ENCODE measurements at regions not wholly inside any gene's neighbourhood (a gene's known extent, or its start where the extent isn't known, plus 50 kb on each side); places are given as distances from the start of the nearest gene placed in this dataset.
"Not testable (repeated sequence)": the region's sequence is repeated elsewhere in the genome, so short reads cannot be mapped to it uniquely, and the experiment has no call there.

- DNase-seq, result no peak
Observed at GRCh38 chr9:80498001-80498555, 926.3 kb downstream of the TLE4 start.

GRCh38 chr9:80496901-80497556 lies 925.3 kb downstream of the TLE4 start:
- DNase-seq, result no peak

DNA sequence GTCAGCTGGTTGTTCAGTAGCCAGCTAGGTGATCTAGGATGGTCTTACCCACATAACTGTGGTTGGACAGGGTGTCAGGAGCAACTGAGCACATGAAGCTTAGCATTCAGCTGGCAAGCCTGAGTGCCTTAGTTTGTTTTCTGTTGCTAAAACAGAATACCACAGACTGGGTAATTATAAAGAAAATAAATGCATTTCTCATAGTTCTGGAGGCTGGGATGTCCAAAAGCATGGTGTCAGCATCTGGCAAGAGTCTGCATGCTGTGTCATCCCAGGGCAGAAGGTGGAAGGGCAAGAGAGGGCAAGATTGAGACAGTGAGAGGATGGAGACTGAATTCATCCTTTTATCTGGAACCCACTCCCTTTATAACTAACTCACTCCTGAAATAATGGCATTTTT lies 921.5 kb downstream of the TLE4 start:
- no peak for DNase-seq

DNA sequence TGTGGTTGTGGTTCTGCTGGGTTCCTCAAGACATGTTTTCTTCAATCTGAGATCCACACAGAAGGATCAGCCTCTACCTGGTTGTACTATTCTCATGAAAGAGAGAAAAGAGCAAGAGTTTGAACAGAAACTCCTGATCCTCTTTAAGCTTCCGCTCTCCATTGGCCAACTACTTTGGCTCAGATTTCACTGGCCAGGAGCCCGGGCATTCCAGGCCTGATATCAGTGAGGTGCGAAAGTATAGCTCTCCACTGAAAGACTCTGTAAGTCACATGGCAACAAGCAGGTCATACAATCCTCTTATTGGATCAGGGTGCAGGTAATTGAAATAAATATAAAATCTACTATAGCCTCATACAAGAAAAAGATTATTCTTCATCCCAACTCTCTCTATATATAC lies 920.5 kb downstream of the TLE4 start:
- no peak for DNase-seq

- no peak for DNase-seq
Observed at GRCh38 chr9:80491086-80491696, 919.4 kb downstream of the TLE4 start.

- no peak for DNase-seq
Observed at GRCh38 chr9:80489329-80489728, 917.6 kb downstream of the TLE4 start.

DNA sequence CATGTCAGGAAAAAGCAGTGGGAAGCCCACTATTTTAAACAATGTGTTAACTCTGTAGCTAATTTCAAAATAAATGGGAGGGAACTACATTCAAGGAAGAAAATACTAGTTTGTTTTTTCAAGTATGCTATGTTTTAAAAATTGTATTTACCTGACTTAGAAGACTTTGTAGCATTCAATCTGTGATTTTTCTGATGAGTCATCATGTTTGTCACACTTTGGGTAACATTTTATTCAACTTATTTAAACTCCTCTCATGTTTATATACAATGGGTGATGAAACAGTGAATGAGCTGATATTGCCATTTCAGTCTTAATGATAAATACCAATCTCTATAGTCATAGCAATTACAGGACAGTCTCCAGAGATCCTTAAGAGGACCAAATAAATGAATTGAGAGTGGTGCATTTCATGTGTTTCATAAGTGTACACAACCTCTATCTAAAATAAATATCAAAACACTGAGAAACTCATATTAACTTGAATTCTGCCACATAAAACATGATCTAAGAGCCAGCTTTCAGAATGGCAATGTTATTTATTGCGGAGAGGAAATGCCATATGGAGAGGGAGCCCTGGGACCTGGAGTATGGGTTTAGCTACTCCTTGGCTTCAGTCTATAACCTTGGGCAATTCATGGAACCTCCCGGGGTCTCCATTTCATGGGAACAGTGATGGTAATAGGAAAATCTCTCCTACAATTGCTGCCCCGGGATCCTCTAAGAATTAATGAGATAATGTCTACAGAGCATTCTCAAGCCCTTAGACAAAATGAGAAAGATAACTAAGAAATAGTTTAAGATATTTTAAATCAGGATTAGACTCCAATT lies 913.9 kb downstream of the TLE4 start:
- no peak for DNase-seq

DNA sequence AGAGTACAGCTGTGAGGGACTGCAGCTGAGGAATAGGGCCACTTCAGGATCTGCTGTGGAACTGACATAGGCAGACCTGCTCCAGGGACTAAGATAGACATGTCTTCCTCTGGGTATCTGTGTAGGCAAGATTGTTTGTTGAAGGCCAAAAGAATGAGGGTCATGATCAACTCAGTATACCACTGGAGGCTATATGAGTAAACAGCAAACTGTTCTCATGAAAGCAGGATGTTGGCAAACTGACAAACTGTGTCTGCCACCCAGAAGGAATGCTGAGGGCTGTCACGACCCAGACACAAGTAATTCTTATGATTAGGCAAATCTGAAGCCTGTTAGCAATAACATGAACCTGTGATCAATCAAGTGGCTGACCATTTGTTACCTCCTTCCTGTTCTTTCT lies 910.5 kb downstream of the TLE4 start:
- not testable (repeated sequence) for DNase-seq

GRCh38 chr9:80467632-80468031 lies 895.9 kb downstream of the TLE4 start:
- no peak for DNase-seq

DNA sequence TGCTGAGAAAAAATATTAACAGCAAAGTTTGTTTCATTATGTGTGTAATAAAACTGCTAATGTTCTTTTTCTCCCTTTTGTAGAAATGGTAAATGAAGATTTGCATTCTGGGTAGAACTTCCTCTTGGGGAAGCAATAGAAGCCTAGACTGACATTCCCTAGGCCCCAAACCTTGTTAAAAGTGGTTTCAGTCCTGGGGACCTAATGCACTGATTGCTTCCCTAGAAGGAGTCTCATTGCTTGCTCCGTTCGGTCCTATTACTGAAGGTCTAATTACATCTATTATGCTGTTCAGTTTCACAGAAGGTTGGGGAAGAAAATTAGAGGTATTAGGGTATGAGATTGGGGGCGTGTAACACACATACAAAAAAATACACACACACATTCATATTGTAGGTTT lies 893.8 kb downstream of the TLE4 start:
- DNase-seq, result no peak

DNA sequence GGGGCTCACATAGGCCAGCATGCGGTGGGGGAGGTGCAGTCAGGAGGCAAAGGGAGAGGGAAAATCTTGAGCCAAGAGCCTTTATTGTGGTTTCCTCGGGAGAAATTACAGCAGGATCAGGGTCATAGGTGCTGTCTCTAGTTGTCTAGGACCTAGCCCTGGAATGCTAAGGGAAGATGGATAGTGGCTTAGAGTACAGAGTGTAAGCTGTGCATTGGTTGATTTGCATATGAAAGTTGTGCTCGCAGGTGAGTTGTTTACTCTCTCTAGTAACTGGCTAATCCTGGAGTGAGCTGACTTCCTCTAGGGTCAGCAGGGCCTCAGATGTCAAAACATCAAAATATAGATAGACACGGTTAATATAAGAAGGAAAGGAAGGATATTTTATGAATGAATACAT lies 877.7 kb downstream of the TLE4 start:
- DNase-seq, result no peak

DNA sequence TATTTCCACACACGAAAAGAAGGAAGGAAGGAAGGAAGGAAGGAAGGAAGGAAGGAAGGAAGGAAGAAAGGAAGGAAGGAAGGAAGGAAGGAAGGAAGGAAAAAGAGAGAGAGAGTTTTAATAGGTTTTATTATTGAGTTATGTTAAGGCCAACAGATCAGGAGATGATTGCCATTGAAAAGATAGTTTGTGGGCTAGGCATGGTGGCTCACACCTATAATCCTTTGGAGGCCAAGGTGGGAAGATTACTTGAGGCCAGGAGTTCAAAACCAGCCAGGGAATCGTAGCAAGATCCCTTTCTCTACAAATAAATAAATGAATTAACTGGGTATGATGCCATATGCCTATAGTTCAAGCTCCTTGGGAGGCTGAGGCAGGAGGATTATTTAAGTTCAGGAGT lies 877.2 kb downstream of the TLE4 start:
- no peak for DNase-seq

GRCh38 chr9:80447876-80448275 lies 876.1 kb downstream of the TLE4 start:
- no peak for DNase-seq

- no peak for DNase-seq
Observed at GRCh38 chr9:80440724-80441123, 869.0 kb downstream of the TLE4 start.

- DNase-seq, result no peak
Observed at GRCh38 chr9:80437825-80438224, 866.1 kb downstream of the TLE4 start.

GRCh38 chr9:80437091-80437640 lies 865.4 kb downstream of the TLE4 start:
- DNase-seq, result no peak

DNA sequence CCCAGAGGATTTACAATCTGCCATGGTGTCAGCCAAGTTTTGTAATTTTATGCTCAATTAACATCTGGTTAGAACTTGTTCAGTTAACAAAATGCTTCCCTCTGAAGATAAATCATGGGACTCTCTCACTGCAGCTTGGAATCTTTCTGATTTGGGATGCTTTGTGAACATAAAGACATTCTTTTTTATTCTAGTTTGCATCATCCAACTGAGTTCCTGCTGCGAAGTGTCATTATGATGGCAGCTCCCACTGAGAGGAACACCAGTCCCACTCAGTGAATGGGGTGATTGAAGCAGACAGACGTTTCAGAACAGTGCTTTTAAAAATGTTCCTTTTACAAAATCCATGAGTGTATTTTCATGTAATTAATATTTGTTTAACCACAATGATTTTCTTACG lies 863.8 kb downstream of the TLE4 start:
- DNase-seq, result no peak

- DNase-seq, result no peak
Observed at GRCh38 chr9:80426992-80427391, 855.2 kb downstream of the TLE4 start.

- no peak for DNase-seq
Observed at GRCh38 chr9:80417211-80417773, 845.5 kb downstream of the TLE4 start.

DNA sequence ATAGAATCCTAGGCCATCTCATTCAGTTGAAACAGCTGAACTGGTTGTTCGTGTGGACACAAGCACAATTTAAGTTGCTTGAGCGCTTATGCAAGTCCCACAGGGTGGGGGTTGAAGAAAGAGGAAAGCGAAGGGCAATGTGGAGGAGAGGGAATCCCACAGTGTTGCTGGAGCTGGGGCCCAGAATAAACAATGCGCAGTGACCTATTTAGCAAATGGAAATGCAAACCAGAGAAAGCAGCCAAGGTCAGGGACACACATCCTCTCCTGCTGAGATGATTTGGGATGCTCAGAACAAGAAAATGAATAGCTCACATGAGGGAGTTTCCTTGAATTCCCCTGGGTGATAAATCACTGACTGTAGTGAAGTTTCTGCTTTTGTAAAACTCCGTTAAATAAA lies 838.3 kb downstream of the TLE4 start:
- DNase-seq, result no peak

- DNase-seq, result no peak
Observed at GRCh38 chr9:80407220-80407619, 835.5 kb downstream of the TLE4 start.

DNA sequence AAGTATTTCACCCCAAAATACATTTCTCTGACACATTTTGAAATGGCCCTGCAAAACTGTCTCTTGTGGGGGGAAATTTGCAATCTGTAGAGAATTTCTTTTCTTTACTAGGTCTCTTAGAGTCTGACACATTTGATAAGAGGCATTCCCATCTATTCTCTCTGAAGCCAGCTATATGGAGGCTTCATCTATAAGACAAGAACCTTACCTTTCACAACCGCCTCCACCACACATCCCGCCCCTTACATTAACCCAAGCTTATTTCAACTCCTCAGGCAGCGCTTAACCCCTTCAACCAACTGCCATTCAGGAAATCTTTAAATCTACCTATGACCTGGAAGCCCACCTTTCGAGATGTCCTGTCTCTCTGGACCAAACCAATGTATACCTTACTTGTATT lies 829.5 kb downstream of the TLE4 start:
- DNase-seq, result no peak

DNA sequence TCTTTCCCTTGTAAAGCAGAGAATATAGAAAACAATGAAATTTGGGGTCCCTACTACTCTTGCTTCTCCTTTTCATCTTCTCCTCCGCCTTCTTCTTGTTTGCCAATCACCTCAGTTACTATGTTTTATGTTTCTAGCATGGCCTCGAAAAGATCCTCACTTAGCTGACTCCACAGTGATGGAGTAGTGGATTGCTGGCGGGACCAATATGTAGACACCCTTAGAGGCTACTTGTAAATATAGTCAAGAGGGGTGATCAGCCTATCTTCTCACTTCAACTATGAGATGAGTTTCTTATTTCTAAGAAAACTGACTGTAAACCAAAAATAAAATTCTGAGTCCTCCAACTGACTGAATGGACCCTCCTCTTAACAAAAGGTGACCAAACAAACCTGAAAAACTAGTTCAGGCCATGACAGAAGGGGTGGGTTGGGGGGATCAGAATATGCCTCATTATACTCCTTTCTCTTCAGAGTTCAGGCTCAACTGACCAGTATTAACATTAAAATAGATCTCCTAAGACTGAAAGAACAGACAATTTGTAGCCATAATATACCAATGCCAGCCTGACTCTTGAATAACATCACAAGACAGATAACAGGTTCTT lies 829.0 kb downstream of the TLE4 start:
- DNase-seq, result no peak
